ENCODE measurements at regions not wholly inside any gene's neighbourhood (a gene's known extent, or its start where the extent isn't known, plus 50 kb on each side); places are given as distances from the start of the nearest gene placed in this dataset.
"Not testable (repeated sequence)": the region's sequence is repeated elsewhere in the genome, so short reads cannot be mapped to it uniquely, and the experiment has no call there.

- DNase-seq (ENCODE audit: low read depth, low spot score), result no peak
- TF ChIP-seq, protein P1, sequence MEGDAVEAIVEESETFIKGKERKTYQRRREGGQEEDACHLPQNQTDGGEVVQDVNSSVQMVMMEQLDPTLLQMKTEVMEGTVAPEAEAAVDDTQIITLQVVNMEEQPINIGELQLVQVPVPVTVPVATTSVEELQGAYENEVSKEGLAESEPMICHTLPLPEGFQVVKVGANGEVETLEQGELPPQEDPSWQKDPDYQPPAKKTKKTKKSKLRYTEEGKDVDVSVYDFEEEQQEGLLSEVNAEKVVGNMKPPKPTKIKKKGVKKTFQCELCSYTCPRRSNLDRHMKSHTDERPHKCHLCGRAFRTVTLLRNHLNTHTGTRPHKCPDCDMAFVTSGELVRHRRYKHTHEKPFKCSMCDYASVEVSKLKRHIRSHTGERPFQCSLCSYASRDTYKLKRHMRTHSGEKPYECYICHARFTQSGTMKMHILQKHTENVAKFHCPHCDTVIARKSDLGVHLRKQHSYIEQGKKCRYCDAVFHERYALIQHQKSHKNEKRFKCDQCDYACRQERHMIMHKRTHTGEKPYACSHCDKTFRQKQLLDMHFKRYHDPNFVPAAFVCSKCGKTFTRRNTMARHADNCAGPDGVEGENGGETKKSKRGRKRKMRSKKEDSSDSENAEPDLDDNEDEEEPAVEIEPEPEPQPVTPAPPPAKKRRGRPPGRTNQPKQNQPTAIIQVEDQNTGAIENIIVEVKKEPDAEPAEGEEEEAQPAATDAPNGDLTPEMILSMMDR (IDR thresholded peaks at IDR 0.05; ENCODE audit: low read depth, low read length), result no peak
- no peak overlapping the region for H3K4me3 ChIP-seq (ENCODE audit: low read depth, low read length)
- in situ Hi-C loops (cut with HindIII; ENCODE audit: low sequenced_read_pairs), result no loop called here
Measured at GRCh38 chr3:82382831-82383230, 621.4 kb upstream of the GBE1 start.

GRCh38 chr3:82378392-82378791, 616.9 kb upstream of the GBE1 start:
- H3K4me3 ChIP-seq (ENCODE audit: low read depth, low read length), result no peak overlapping the region
- in situ Hi-C loops (cut with HindIII; ENCODE audit: low sequenced_read_pairs), result no loop called here
- TF ChIP-seq, protein P1 (IDR thresholded peaks at IDR 0.05; ENCODE audit: low read depth, low read length), result no peak
- no peak for DNase-seq (ENCODE audit: low read depth, low spot score)

GRCh38 chr3:82376883-82377282, 615.4 kb upstream of the GBE1 start:
- in situ Hi-C loops (cut with HindIII; ENCODE audit: low sequenced_read_pairs), result no loop called here
- peak; percentile 5 for DNase-seq (ENCODE audit: low read depth, low spot score)
- H3K4me3 ChIP-seq (ENCODE audit: low read depth, low read length), result no peak overlapping the region
- TF ChIP-seq, protein P1 (IDR thresholded peaks at IDR 0.05; ENCODE audit: low read depth, low read length), result no peak

DNA sequence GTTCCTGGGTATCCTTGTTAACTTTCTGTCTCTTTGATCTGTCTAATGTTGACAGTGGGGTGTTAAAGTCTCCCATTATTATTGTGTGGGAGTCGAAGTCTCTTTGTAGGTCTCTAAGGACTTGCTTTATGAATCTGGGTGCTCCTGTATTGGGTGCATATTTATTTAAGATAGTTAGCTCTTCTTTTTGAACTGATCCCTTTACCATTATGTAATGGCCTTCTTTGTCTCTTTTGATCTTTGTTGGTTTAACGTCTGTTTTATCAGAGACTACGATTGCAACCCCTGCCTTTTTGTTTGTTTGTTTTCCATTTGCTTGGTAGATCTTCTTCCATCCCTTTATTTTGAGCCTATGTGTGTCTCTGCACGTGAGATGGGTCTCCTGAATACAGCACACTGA, 612.4 kb upstream of the GBE1 start:
- H3K4me3 ChIP-seq (ENCODE audit: low read depth, low read length); DNase-seq (ENCODE audit: low read depth, low spot score); in situ Hi-C loops (cut with HindIII; ENCODE audit: low sequenced_read_pairs): not testable (repeated sequence)

- in situ Hi-C loops (cut with HindIII; ENCODE audit: low sequenced_read_pairs), result no loop called here
- no peak for DNase-seq (ENCODE audit: low read depth, low spot score)
- TF ChIP-seq, protein P1 (IDR thresholded peaks at IDR 0.05; ENCODE audit: low read depth, low read length), result no peak
- H3K4me3 ChIP-seq (ENCODE audit: low read depth, low read length), result no peak overlapping the region
Measured at GRCh38 chr3:82364827-82365226, 603.4 kb upstream of the GBE1 start.

DNA sequence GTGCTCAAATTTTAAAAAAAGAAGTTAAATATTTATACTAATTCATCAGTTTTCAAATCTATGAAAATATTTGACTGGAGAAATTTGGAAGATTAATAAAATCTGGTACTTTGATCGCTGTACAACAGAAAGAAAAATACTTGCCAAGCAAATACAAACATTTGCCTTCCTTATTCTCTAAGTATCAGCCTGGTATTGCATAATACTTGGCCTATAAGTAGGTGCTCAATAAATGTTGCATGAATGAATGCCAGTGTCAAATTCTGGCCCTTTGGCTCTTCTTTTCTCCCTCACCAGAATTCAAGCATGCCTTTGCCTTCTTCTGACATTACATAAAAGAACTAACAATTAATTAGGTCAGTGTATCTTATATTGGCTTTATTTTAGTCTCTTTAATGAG, 601.7 kb upstream of the GBE1 start:
- no peak for DNase-seq (ENCODE audit: low read depth, low spot score)
- in situ Hi-C loops (cut with HindIII; ENCODE audit: low sequenced_read_pairs), result no loop called here
- TF ChIP-seq, protein P1 (IDR thresholded peaks at IDR 0.05; ENCODE audit: low read depth, low read length), result no peak
- H3K4me3 ChIP-seq (ENCODE audit: low read depth, low read length), result no peak overlapping the region

DNA sequence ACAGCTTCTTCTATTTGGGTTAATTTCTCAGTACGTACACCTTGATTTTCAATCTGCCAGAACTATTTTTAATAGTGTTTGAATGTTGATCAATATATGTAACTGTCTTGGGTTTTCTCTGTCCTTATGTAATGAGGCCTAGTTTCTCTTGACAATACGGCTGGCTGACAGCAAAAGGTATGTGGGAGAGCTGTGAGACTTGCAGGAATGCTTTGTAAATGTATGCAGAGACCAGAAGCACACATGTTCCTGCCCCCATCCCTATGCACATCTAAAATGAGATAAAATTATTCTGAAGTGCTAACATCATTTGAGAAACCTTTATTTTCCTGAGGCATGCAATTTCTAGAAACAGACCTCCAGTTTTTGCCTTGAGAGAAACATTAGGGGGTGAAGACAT, 593.8 kb upstream of the GBE1 start:
- in situ Hi-C loops (cut with HindIII; ENCODE audit: low sequenced_read_pairs), result no loop called here
- no peak overlapping the region for H3K4me3 ChIP-seq (ENCODE audit: low read depth, low read length)
- TF ChIP-seq, protein P1 (IDR thresholded peaks at IDR 0.05; ENCODE audit: low read depth, low read length), result no peak
- DNase-seq (ENCODE audit: low read depth, low spot score), result no peak

Data from astrocyte of the spinal cord (primary cell).